ENCODE measurements at regions not wholly inside any gene's neighbourhood (a gene's known extent, or its start where the extent isn't known, plus 50 kb on each side); places are given as distances from the start of the nearest gene placed in this dataset.
"Not testable (repeated sequence)": the region's sequence is repeated elsewhere in the genome, so short reads cannot be mapped to it uniquely, and the experiment has no call there.

- FAIRE-seq (no peak), DNase-seq (ENCODE audit: insufficient read length, low spot score) (no peak)
These were observed 66.1 kb upstream of the SLC13A1 start for GRCh38 chr7:123265853-123266252.

- DNase-seq (ENCODE audit: insufficient read length, low spot score); FAIRE-seq: not testable (repeated sequence)
These were observed 65.1 kb upstream of the SLC13A1 start for GRCh38 chr7:123264820-123265219.

- FAIRE-seq (no peak), DNase-seq (ENCODE audit: insufficient read length, low spot score) (no peak)
These were observed 60.7 kb upstream of the SLC13A1 start for GRCh38 chr7:123260428-123260960.

DNA sequence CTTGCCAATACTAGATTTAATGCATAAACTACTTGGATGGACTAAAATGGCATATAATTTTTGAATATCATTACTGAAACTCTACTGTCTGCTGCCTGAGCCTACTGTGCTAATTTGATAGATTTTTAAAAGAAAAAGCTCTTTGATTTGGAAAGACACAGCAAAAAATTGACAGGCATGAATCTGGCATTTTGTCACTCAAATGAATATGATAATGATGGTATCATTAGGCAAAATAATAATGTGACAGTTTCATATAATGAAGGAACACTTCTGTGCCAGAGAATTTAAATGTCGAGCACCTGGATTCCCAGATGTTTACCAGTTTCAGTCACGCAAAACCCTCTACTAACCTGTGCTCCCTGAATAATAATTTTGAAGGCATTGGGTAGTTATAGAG is 60.0 kb upstream of the SLC13A1 start:
- no peak for FAIRE-seq
- DNase-seq (ENCODE audit: insufficient read length, low spot score) = no peak
